ENCODE measurements at regions not wholly inside any gene's neighbourhood (a gene's known extent, or its start where the extent isn't known, plus 50 kb on each side); places are given as distances from the start of the nearest gene placed in this dataset.

GRCh38 chr1:86641318-86641717, 63.1 kb upstream of the SH3GLB1 start:
- no peak for TF ChIP-seq CTCF (conservative IDR thresholded peaks at IDR 0.05 in 1 of 2, IDR thresholded peaks at IDR 0.05 in 1 of 2; ENCODE audit: extremely low read depth in 1 of 2, insufficient read depth in 1 of 2, low read depth in 1 of 2, low read length in 2 of 2)
- TF ChIP-seq EZH2 (IDR thresholded peaks at IDR 0.05; ENCODE audit: borderline replicate concordance, low read length): no peak
